Neural cell (in vitro differentiated cells): ENCODE measurements at regions not wholly inside any gene's neighbourhood (a gene's known extent, or its start where the extent isn't known, plus 50 kb on each side); places are given as distances from the start of the nearest gene placed in this dataset.

Experiments
- H2AFZ ChIP-seq: fragments of 200-600, 300-800 bp; sonication (generic), shearing (Covaris generic); 2 replicates; pipeline ENCODE4 v1.6.0; 2014; ENCODE audit warnings: low read depth, mild to moderate bottlenecking, antibody characterized with exemption, low read length, moderate library complexity
- H3F3A ChIP-seq: fragments of 200-600 bp; shearing (Covaris generic); 2 replicates; pipeline ENCODE4 v1.6.1; 2016; ENCODE audit warnings: mild to moderate bottlenecking, moderate library complexity, mixed read lengths, antibody characterized with exemption, low read length; ENCODE audit not compliant: insufficient read depth, poor library complexity, severe bottlenecking
- H3K27ac ChIP-seq: fragments of 200-600, 300-800 bp; sonication (generic), shearing (Covaris generic); 2 replicates; pipeline ENCODE4 v1.5.1; 2014; ENCODE audit warnings: mild to moderate bottlenecking, low read length, moderate library complexity
- H3K27me3 ChIP-seq: fragments of 300-800, 200-600 bp; sonication (generic), shearing (Covaris generic); 2 replicates; pipeline ENCODE4 v1.6.0; 2014; ENCODE audit warnings: mild to moderate bottlenecking, low read depth, low read length, moderate library complexity; ENCODE audit not compliant: insufficient read depth
- H3K36me3 ChIP-seq: fragments of 300-800, 200-600 bp; sonication (generic), shearing (Covaris generic); 2 replicates; pipeline ENCODE4 v1.5.1; 2014; ENCODE audit warnings: mild to moderate bottlenecking, antibody characterized with exemption, low read length, moderate library complexity; ENCODE audit not compliant: insufficient read depth
- H3K4me2 ChIP-seq: fragments of 300-800, 200-600 bp; sonication (generic), shearing (Covaris generic); 2 replicates; pipeline ENCODE4 v1.6.0; 2014; ENCODE audit warnings: mild to moderate bottlenecking, low read length
- H3K4me3 ChIP-seq: fragments of 300-800, 200-600 bp; sonication (generic), shearing (Covaris generic); 2 replicates; pipeline ENCODE4 v1.5.1; 2014; ENCODE audit warnings: mild to moderate bottlenecking, low read length, moderate library complexity
- H3K79me2 ChIP-seq: fragments of 200-600 bp; shearing (Covaris generic); replicated peaks from 2 replicates; pipeline ENCODE4 v1.6.0; 2014; ENCODE audit warnings: mild to moderate bottlenecking, low read length, moderate library complexity; ENCODE audit not compliant: insufficient read depth
- H3K9ac ChIP-seq: fragments of 300-800, 200-600 bp; sonication (generic), shearing (Covaris generic); 2 replicates; pipeline ENCODE4 v1.6.1; 2016; ENCODE audit warnings: mild to moderate bottlenecking, low read length, mixed read lengths
- H3K9me2 ChIP-seq: fragments of 200-600 bp; shearing (Covaris generic); 2 replicates; pipeline ENCODE4 v1.6.1; 2016; ENCODE audit warnings: mild to moderate bottlenecking, low read length, mixed read lengths; ENCODE audit not compliant: insufficient read depth
- H3K9me3 ChIP-seq: fragments of 200-600, 300-800 bp; sonication (generic), shearing (Covaris generic); 2 replicates; pipeline ENCODE4 v1.6.1; 2016; ENCODE audit warnings: mild to moderate bottlenecking, mixed run types, low read length, moderate library complexity, mixed read lengths
- H4K20me1 ChIP-seq: fragments of 200-600 bp; shearing (Covaris generic); 2 replicates; pipeline ENCODE4 v1.6.1; 2016; ENCODE audit warnings: mild to moderate bottlenecking, mixed run types; ENCODE audit not compliant: insufficient read depth
- CTCF ChIP-seq: fragments of 450-650 bp; IDR thresholded peaks from 2 replicates; pipeline ENCODE4 v1.5.1; 2014; ENCODE audit warnings: antibody characterized with exemption, mild to moderate bottlenecking, moderate library complexity; ENCODE audit not compliant: poor library complexity, severe bottlenecking
- EP300 ChIP-seq: fragments of 450-650 bp; conservative IDR thresholded peaks from 2 replicates; pipeline ENCODE4 v1.6.1; 2014; ENCODE audit warnings: antibody characterized with exemption, mild to moderate bottlenecking, moderate library complexity; ENCODE audit not compliant: poor library complexity, severe bottlenecking
- EZH2 ChIP-seq: fragments of 200-600, 300-800 bp; shearing (Covaris generic), sonication (generic); IDR thresholded peaks from 2 replicates; pipeline ENCODE4 v1.6.1; 2014; ENCODE audit warnings: antibody characterized with exemption, low read length, borderline replicate concordance, mild to moderate bottlenecking; ENCODE audit not compliant: insufficient read depth, poor library complexity, severe bottlenecking
- MXI1 ChIP-seq: fragments of 450-650 bp; conservative IDR thresholded peaks from 2 replicates; pipeline ENCODE4 v1.6.1; 2014; ENCODE audit warnings: antibody characterized with exemption, mild to moderate bottlenecking; ENCODE audit not compliant: poor library complexity, severe bottlenecking
- POLR2AphosphoS5 ChIP-seq: IDR thresholded peaks from 2 replicates; pipeline ENCODE4 v1.6.1; 2012
- RAD21 ChIP-seq: fragments of 450-650 bp; conservative IDR thresholded peaks from 2 replicates; pipeline ENCODE4 v1.6.1; 2014; ENCODE audit warnings: antibody characterized with exemption, mild to moderate bottlenecking, moderate library complexity
- REST ChIP-seq: IDR thresholded peaks from 2 replicates; pipeline ENCODE4 v1.6.1; 2012; ENCODE audit warnings: borderline replicate concordance
- SMC3 ChIP-seq: fragments of 450-650 bp; conservative IDR thresholded peaks from 2 replicates; pipeline ENCODE4 v1.6.1; 2014; ENCODE audit warnings: antibody characterized with exemption, mild to moderate bottlenecking, moderate library complexity; ENCODE audit not compliant: poor library complexity
- TAF1 ChIP-seq: IDR thresholded peaks from 2 replicates; pipeline ENCODE4 v1.6.1; 2012; ENCODE audit warnings: low read depth

GRCh38 chr6:113320653-113321052, 536.5 kb upstream of the MARCKS start:
- Histone ChIP-seq H3K9me2 (no peaks in the 10 kb centered on the region), H3K79me2 (no peaks in the 10 kb centered on the region), H3K36me3 (no peaks in the 10 kb centered on the region), H3F3A (peaks cover 4% of the 10 kb centered on the region), H3K4me2 (no peak overlapping the region), H3K9me3 (no peaks in the 10 kb centered on the region), H3K9ac (no peak overlapping the region), H2AFZ (no peak overlapping the region), H3K27me3 (no peaks in the 10 kb centered on the region), H3K27ac (no peak overlapping the region), H4K20me1 (no peaks in the 10 kb centered on the region), H3K4me3 (no peak overlapping the region)
- TF ChIP-seq TAF1 (no peak), EZH2 (no peak), POLR2AphosphoS5 (no peak), MXI1 (no peak)

- Histone ChIP-seq H3K79me2 (no peaks in the 10 kb centered on the region), H3K27ac (no peak overlapping the region), H3K4me3 (no peak overlapping the region), H3K9ac (no peak overlapping the region), H3F3A (no peaks in the 10 kb centered on the region), H3K36me3 (no peaks in the 10 kb centered on the region), H3K4me2 (no peak overlapping the region), H2AFZ (no peak overlapping the region), H3K9me2 (no peaks in the 10 kb centered on the region), H4K20me1 (no peaks in the 10 kb centered on the region), H3K9me3 (no peaks in the 10 kb centered on the region), H3K27me3 (no peaks in the 10 kb centered on the region)
- TF ChIP-seq SMC3 (no peak), POLR2AphosphoS5 (no peak), MXI1 (no peak), EP300 (no peak), CTCF (no peak), TAF1 (no peak), RAD21 (no peak), REST (no peak), EZH2 (no peak)
These were observed 530.4 kb upstream of the MARCKS start for GRCh38 chr6:113326781-113327180.

GRCh38 chr6:113328886-113329381, 528.2 kb upstream of the MARCKS start:
- H3K36me3 ChIP-seq, result no peaks in the 10 kb centered on the region
- peak overlapping the region; percentile 35 for H3K9ac ChIP-seq
- TF ChIP-seq REST (peak; percentile 54), EP300 (peak; percentile 54), POLR2AphosphoS5 (peak; percentile 26), CTCF (no peak)
- peak overlapping the region; percentile 36 for H2AFZ ChIP-seq
- H3K4me2 ChIP-seq, result peak overlapping the region; percentile 27
- H3K27ac ChIP-seq, result peak overlapping the region; percentile 72
- H3F3A ChIP-seq, result no peaks in the 10 kb centered on the region
- H3K4me3 ChIP-seq, result peak overlapping the region; percentile 45
- no peaks in the 10 kb centered on the region for H4K20me1 ChIP-seq
- H3K27me3 ChIP-seq, result no peaks in the 10 kb centered on the region
- no peaks in the 10 kb centered on the region for H3K9me3 ChIP-seq
- H3K9me2 ChIP-seq, result no peaks in the 10 kb centered on the region
- no peaks in the 10 kb centered on the region for H3K79me2 ChIP-seq
